ENCODE measurements at regions not wholly inside any gene's neighbourhood (a gene's known extent, or its start where the extent isn't known, plus 50 kb on each side); places are given as distances from the start of the nearest gene placed in this dataset.

- Histone ChIP-seq H4K20me1 (ENCODE audit: insufficient read depth, low read length) (no peaks in the 10 kb centered on the region), H3K4me1 (ENCODE audit: insufficient read depth, low read length, severe bottlenecking) (no peaks in the 10 kb centered on the region), H2AFZ (ENCODE audit: low read length) (no peak overlapping the region), H3K36me3 (ENCODE audit: insufficient read depth, low read length) (no peaks in the 10 kb centered on the region), H3K4me2 (ENCODE audit: low read length) (no peak overlapping the region), H3K27me3 (ENCODE audit: insufficient read depth, low read length) (0 out of 2 replicates have a peak, but pooled peaks cover 3% of the 10 kb centered on the region), H3K9ac (ENCODE audit: low read length) (no peak overlapping the region), H3K9me2 (ENCODE audit: low read depth, low read length) (no peaks in the 10 kb centered on the region), H3K79me2 (ENCODE audit: insufficient read depth, low read length) (no peaks in the 10 kb centered on the region), H3F3A (ENCODE audit: insufficient read depth, low read length) (no peaks in the 10 kb centered on the region), H3K9me3 (ENCODE audit: low read length) (no peaks in the 10 kb centered on the region), H3K4me3 (ENCODE audit: low read depth, low read length, poor library complexity, severe bottlenecking) (no peak overlapping the region), H3K27ac (ENCODE audit: low read depth, low read length, poor library complexity, severe bottlenecking) (no peak overlapping the region)
- no peak for TF ChIP-seq CTCF (IDR thresholded peaks at IDR 0.05; ENCODE audit: low read length)
- no peak for TF ChIP-seq EZH2 (IDR thresholded peaks at IDR 0.05; ENCODE audit: borderline replicate concordance, low read length)
Observed at GRCh38 chr11:45456686-45457085, 170.5 kb upstream of the SYT13 start.

- Histone ChIP-seq H3K79me2 (ENCODE audit: insufficient read depth, low read length) (no peaks in the 10 kb centered on the region), H3K4me2 (ENCODE audit: low read length) (no peak overlapping the region), H3K9me3 (ENCODE audit: low read length) (no peaks in the 10 kb centered on the region), H3K27me3 (ENCODE audit: insufficient read depth, low read length) (0 out of 2 replicates have a peak, but pooled peaks cover 3% of the 10 kb centered on the region), H4K20me1 (ENCODE audit: insufficient read depth, low read length) (no peaks in the 10 kb centered on the region), H3K4me1 (ENCODE audit: insufficient read depth, low read length, severe bottlenecking) (no peaks in the 10 kb centered on the region), H3K36me3 (ENCODE audit: insufficient read depth, low read length) (no peaks in the 10 kb centered on the region), H3K9ac (ENCODE audit: low read length) (no peak overlapping the region), H3K27ac (ENCODE audit: low read depth, low read length, poor library complexity, severe bottlenecking) (no peak overlapping the region), H2AFZ (ENCODE audit: low read length) (no peak overlapping the region), H3K4me3 (ENCODE audit: low read depth, low read length, poor library complexity, severe bottlenecking) (no peak overlapping the region), H3F3A (ENCODE audit: insufficient read depth, low read length) (no peaks in the 10 kb centered on the region), H3K9me2 (ENCODE audit: low read depth, low read length) (no peaks in the 10 kb centered on the region)
- TF ChIP-seq EZH2 (IDR thresholded peaks at IDR 0.05; ENCODE audit: borderline replicate concordance, low read length), result no peak
Observed at GRCh38 chr11:45455536-45455935, 169.4 kb upstream of the SYT13 start.

- no peak overlapping the region for H3K9ac ChIP-seq (ENCODE audit: low read length)
- H3K4me2 ChIP-seq (ENCODE audit: low read length), result no peak overlapping the region
- no peaks in the 10 kb centered on the region for H3K36me3 ChIP-seq (ENCODE audit: insufficient read depth, low read length)
- no peaks in the 10 kb centered on the region for H3K79me2 ChIP-seq (ENCODE audit: insufficient read depth, low read length)
- H3K4me3 ChIP-seq (ENCODE audit: low read depth, low read length, poor library complexity, severe bottlenecking), result no peak overlapping the region
- no peaks in the 10 kb centered on the region for H3K9me3 ChIP-seq (ENCODE audit: low read length)
- no peak overlapping the region for H2AFZ ChIP-seq (ENCODE audit: low read length)
- no peaks in the 10 kb centered on the region for H3K9me2 ChIP-seq (ENCODE audit: low read depth, low read length)
- 0 out of 2 replicates have a peak, but pooled peaks cover 3% of the 10 kb centered on the region for H3K27me3 ChIP-seq (ENCODE audit: insufficient read depth, low read length)
- H3K4me1 ChIP-seq (ENCODE audit: insufficient read depth, low read length, severe bottlenecking), result no peaks in the 10 kb centered on the region
- H4K20me1 ChIP-seq (ENCODE audit: insufficient read depth, low read length), result no peaks in the 10 kb centered on the region
- H3F3A ChIP-seq (ENCODE audit: insufficient read depth, low read length), result no peaks in the 10 kb centered on the region
- TF ChIP-seq EZH2 (IDR thresholded peaks at IDR 0.05; ENCODE audit: borderline replicate concordance, low read length), result no peak
- TF ChIP-seq CTCF (IDR thresholded peaks at IDR 0.05; ENCODE audit: low read length), result no peak
- H3K27ac ChIP-seq (ENCODE audit: low read depth, low read length, poor library complexity, severe bottlenecking), result no peak overlapping the region
Observed at GRCh38 chr11:45454917-45455401, 168.8 kb upstream of the SYT13 start.

- Histone ChIP-seq H3F3A (ENCODE audit: insufficient read depth, low read length) (no peaks in the 10 kb centered on the region), H3K4me1 (ENCODE audit: insufficient read depth, low read length, severe bottlenecking) (no peaks in the 10 kb centered on the region), H3K9ac (ENCODE audit: low read length) (no peak overlapping the region)
Observed at GRCh38 chr11:45453721-45454120, 167.6 kb upstream of the SYT13 start.

More at GRCh38 chr11:45453721-45454120, 167.6 kb upstream of the SYT13 start:
- H3K79me2 ChIP-seq (ENCODE audit: insufficient read depth, low read length), result no peaks in the 10 kb centered on the region
- H3K27me3 ChIP-seq (ENCODE audit: insufficient read depth, low read length), result 0 out of 2 replicates have a peak, but pooled peaks cover 3% of the 10 kb centered on the region
- no peaks in the 10 kb centered on the region for H3K9me2 ChIP-seq (ENCODE audit: low read depth, low read length)
- no peak overlapping the region for H3K4me3 ChIP-seq (ENCODE audit: low read depth, low read length, poor library complexity, severe bottlenecking)
- no peaks in the 10 kb centered on the region for H3K9me3 ChIP-seq (ENCODE audit: low read length)
- H3K36me3 ChIP-seq (ENCODE audit: insufficient read depth, low read length), result no peaks in the 10 kb centered on the region
- no peak overlapping the region for H3K4me2 ChIP-seq (ENCODE audit: low read length)
- H3K27ac ChIP-seq (ENCODE audit: low read depth, low read length, poor library complexity, severe bottlenecking), result no peak overlapping the region
- no peaks in the 10 kb centered on the region for H4K20me1 ChIP-seq (ENCODE audit: insufficient read depth, low read length)
- no peak overlapping the region for H2AFZ ChIP-seq (ENCODE audit: low read length)
- TF ChIP-seq EZH2 (IDR thresholded peaks at IDR 0.05; ENCODE audit: borderline replicate concordance, low read length), result no peak
- TF ChIP-seq CTCF (IDR thresholded peaks at IDR 0.05; ENCODE audit: low read length), result no peak
